ENCODE measurements at regions not wholly inside any gene's neighbourhood (a gene's known extent, or its start where the extent isn't known, plus 50 kb on each side); places are given as distances from the start of the nearest gene placed in this dataset.

- in situ Hi-C loops (cut with HindIII; ENCODE audit: low sequenced_read_pairs), result no loop called here
- H3K4me3 ChIP-seq (ENCODE audit: low read depth, low read length), result no peak overlapping the region
- no peak for TF ChIP-seq CTCF (IDR thresholded peaks at IDR 0.05; ENCODE audit: low read depth, low read length)
- DNase-seq (ENCODE audit: low read depth, low spot score), result no peak
These were observed 1606.3 kb downstream of the SUCLG1 start for GRCh38 chr2:82852787-82853186.

- in situ Hi-C loops (cut with HindIII; ENCODE audit: low sequenced_read_pairs), result no loop called here
- TF ChIP-seq CTCF (IDR thresholded peaks at IDR 0.05; ENCODE audit: low read depth, low read length), result no peak
- no peak for DNase-seq (ENCODE audit: low read depth, low spot score)
- no peak overlapping the region for H3K4me3 ChIP-seq (ENCODE audit: low read depth, low read length)
These were observed 1610.8 kb downstream of the SUCLG1 start for GRCh38 chr2:82848285-82848684.

DNA sequence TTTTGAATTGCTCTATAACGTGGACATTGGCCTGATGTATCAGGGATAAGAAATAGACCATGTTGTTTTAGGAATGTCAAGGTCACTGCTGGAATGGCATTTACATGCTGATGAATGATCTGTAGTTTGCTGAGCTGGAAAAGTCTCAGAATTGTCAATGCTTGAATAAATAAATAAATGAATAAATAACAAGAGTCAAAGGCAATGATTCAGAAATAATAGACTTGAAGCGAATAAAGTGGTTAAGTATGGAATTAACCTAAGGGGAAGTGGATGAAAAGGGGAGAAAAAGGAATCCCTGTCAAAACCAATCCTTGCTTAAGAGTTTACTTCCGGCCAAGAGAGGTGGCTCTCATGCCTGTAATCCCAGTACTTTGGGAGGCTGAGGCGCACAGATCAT lies 1620.0 kb downstream of the SUCLG1 start:
- peak; percentile 1 for DNase-seq (ENCODE audit: low read depth, low spot score)
- in situ Hi-C loops (cut with HindIII; ENCODE audit: low sequenced_read_pairs), result no loop called here
- TF ChIP-seq CTCF (IDR thresholded peaks at IDR 0.05; ENCODE audit: low read depth, low read length), result no peak
- H3K4me3 ChIP-seq (ENCODE audit: low read depth, low read length), result no peak overlapping the region

GRCh38 chr2:82837588-82838304 lies 1621.3 kb downstream of the SUCLG1 start:
- in situ Hi-C loops (cut with HindIII; ENCODE audit: low sequenced_read_pairs), result no loop called here
- no peak for TF ChIP-seq CTCF (IDR thresholded peaks at IDR 0.05; ENCODE audit: low read depth, low read length)
- peak; percentile 90 for DNase-seq (ENCODE audit: low read depth, low spot score)
- H3K4me3 ChIP-seq (ENCODE audit: low read depth, low read length), result no peak overlapping the region

DNA sequence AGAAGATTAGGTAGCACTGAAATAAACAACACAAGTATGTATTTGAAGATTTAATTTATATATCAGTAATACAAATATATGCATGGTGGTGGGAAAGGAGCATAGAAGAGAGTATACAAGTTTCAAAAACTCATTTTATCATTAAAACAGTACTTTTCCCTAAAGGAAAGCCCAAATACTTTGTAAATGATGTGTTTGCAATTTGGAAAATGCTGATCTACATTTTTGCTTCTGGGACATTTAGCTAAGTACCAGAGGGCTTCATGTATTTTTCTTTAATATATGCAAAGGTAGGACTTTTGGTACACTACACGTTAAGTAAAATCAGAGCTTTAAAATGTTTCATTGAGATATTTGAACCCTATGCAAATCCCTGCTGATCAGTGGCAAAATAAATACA lies 1624.2 kb downstream of the SUCLG1 start:
- no peak for TF ChIP-seq CTCF (IDR thresholded peaks at IDR 0.05; ENCODE audit: low read depth, low read length)
- in situ Hi-C loops (cut with HindIII; ENCODE audit: low sequenced_read_pairs), result no loop called here
- H3K4me3 ChIP-seq (ENCODE audit: low read depth, low read length), result no peak overlapping the region
- no peak for DNase-seq (ENCODE audit: low read depth, low spot score)

DNA sequence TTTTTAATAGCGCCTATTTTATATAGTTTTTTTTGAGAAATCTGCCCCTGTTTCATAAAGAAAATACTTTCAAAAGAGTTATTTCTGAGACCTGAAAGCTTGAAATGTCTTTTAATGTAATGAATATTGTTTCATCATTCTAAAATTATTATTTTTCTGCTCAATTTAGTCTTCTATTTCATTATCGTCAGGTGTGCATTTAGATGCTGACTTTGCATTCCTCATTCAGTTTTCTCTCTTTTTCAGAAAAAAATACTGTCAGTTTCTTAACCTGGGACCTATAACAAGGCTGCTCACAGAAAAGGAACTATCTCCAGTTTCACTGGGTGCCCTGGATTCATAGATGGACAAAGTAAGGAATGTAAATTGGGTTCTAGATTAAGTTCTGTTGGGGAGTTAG lies 1631.7 kb downstream of the SUCLG1 start:
- no peak overlapping the region for H3K4me3 ChIP-seq (ENCODE audit: low read depth, low read length)
- TF ChIP-seq CTCF (IDR thresholded peaks at IDR 0.05; ENCODE audit: low read depth, low read length), result no peak
- in situ Hi-C loops (cut with HindIII; ENCODE audit: low sequenced_read_pairs), result no loop called here
- no peak for DNase-seq (ENCODE audit: low read depth, low spot score)

Data from astrocyte of the spinal cord (primary cell).